ENCODE measurements at regions not wholly inside any gene's neighbourhood (a gene's known extent, or its start where the extent isn't known, plus 50 kb on each side); places are given as distances from the start of the nearest gene placed in this dataset.

DNA sequence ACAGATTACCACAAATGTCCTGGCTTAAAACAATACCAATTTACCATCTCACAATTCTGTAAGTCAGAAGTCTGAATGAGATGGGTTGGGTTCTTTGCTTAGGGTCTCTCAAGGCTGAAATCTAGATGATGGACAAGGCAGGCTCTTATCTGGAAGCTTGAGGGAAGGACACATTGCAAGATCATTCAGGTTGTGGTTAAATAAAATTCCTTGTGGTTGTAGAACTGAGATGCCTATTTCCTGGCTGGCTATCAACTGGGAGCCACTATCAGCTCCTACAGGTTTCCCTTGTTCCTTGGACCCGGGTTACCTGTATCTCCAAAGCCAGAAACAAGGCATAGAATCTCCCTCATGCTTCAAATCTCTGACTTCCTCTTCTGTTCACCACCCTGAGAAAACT is 148.4 kb downstream of the MDFIC start:
- TF ChIP-seq POLR2A (IDR thresholded peaks at IDR 0.05; ENCODE audit: low read depth) (no peak), POLR2AphosphoS5 (IDR thresholded peaks at IDR 0.05) (no peak), CTCF (IDR thresholded peaks at IDR 0.05) (no peak)
